NCI-H146 (cell line): ENCODE measurements at regions not wholly inside any gene's neighbourhood (a gene's known extent, or its start where the extent isn't known, plus 50 kb on each side); places are given as distances from the start of the nearest gene placed in this dataset.

Experiments used
- DNase-seq: peaks from one replicate; lab custom pipeline; 2025; lab: John Stamatoyannopoulos, UW

DNA sequence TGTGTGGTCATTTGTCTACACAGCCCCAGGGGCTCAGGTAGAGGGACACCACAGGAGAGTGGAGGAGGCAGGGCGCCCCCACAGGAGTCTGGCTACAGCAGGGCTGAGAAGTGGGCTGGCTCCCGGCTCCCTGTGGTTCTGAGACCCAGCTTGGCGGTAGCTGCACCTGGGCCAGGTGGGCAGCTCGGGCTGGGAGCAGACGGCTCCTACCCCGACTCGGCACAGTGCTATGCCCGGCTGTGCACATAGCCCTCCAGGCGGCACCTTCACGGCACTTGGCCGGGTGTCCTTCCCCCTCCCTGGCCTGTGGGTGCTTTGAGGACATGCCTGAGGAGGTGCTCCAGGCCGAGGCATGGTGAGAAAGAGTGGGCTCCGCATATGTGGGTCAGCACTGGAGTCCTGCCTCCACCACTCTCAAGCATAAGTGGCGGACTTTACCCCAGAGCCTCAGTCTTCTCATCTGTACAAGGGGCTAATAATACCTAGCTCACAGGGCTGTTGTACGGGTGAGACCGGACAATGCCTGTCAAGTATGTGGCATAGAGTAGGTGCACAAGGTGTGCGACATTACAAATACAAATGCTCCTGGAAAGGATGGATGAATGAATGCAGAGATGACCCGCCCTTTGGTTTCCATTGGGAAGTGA is 50.1 kb upstream of the JPH3 start:
- DNase-seq: no peak

DNA sequence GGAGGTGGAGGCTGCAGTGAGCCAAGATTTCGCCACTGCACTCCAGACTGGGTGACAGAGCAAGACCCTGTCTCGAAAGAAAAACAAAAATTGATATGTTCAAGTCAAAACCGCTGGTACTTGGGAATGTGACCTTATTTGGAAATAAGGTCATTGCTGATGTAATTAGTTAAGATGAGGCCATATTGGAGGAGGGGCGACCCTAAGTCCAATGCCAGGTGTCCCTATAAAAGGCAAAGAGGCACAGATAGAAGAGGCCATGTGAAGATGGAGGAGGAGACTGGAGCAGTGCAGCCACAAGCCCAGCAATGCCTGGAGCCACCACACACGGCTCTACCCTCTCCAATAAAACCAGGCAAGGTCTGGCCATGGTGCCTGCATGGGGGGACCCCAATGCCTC is 50.8 kb upstream of the JPH3 start:
- DNase-seq: no peak

DNA sequence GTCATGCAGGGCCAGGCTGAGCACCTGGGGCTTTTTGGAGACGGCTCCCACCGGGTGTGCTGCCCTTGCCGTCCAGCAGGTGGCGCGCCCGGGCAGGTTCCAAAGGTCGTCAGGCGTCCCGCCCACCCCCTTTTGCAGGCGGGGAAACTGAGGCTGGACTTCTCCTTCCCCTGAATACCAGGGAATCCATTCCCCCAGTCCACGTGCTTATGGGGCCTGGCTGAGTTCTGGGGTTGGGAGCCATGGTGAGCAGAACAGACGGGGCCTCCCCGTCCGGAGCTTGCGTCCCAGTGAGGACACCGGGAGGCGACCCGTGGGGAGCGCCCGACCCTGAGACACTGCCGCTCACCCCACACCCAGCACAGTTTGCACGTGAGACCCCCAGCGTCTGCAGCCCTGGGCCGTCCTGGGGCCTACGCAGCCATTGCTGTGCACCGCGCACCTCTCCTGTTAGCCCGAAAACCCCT is 51.8 kb upstream of the JPH3 start:
- no peak for DNase-seq

- no peak for DNase-seq
These were observed 52.4 kb upstream of the JPH3 start for GRCh38 chr16:87549627-87550494.

- no peak for DNase-seq
These were observed 54.3 kb upstream of the JPH3 start for GRCh38 chr16:87548046-87548445.

GRCh38 chr16:87543436-87544191 is 50.8 kb upstream of the ZCCHC14 start:
- no peak for DNase-seq

DNA sequence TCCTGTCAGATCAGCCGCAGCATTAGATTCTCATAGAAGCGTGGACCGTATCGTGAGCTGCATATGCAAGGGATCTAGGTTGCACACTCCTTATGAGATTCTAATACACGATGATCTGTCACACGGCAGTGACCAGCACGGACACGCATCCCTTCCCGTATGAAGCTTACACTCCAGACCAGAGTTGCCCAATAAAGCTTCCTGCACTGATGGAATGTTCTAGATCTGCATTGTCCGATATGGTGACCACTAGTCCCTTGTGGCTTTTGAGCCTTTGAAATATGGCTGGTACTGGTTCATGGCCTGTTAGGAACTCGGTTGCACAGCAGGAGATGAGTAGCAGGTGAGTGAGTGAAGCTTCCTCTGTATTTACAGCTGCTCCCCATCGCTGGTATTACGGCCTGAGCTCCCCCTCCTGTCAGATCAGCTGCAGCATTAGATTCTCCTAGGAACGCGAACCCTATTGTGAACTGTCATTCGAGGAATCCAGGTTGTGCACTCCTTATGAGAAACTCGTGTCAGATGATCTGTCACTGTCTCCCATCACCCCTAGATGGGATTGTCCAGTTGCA is 49.8 kb upstream of the ZCCHC14 start:
- DNase-seq: peak; percentile 23
